CD14-positive monocyte (primary cell): ENCODE measurements at regions not wholly inside any gene's neighbourhood (a gene's known extent, or its start where the extent isn't known, plus 50 kb on each side); places are given as distances from the start of the nearest gene placed in this dataset.

Experiments
- DNase-seq, 3 donors: peaks; one replicate each; pipeline ENCODE4 v3.0.0-alpha.2; 2011 to 2022
- H2AFZ ChIP-seq: 2 replicates; pipeline ENCODE4 v1.6.0; 2012; ENCODE audit warnings: mild to moderate bottlenecking, low read depth, low read length, inconsistent platforms; ENCODE audit not compliant: insufficient read depth, poor library complexity, severe bottlenecking
- H3K27ac ChIP-seq, 2 donors: 1 replicate in 1 of 2; 2 replicates in 1 of 2; pipeline ENCODE4 v1.5.1; 2012 to 2013; ENCODE audit warnings: low read length in 2 of 2, control low read depth in 1 of 2, inconsistent platforms in 1 of 2, low read depth in 1 of 2, mild to moderate bottlenecking in 1 of 2
- H3K27me3 ChIP-seq, 2 donors: one replicate each; pipeline versions ENCODE4 v1.6.0 to v1.6.1; 2011 to 2013; ENCODE audit warnings: low read length in 2 of 2; ENCODE audit not compliant: control insufficient read depth in 2 of 2, insufficient read depth in 2 of 2
- H3K36me3 ChIP-seq, 2 donors: replicated peaks in 1 of 2; 1 replicate in 1 of 2; 2 replicates in 1 of 2; pipeline versions ENCODE4 v1.5.1 to v1.6.1; 2012 to 2013; ENCODE audit warnings: low read length in 2 of 2, control low read depth in 1 of 2, inconsistent platforms in 1 of 2, mild to moderate bottlenecking in 1 of 2; ENCODE audit not compliant: insufficient read depth in 2 of 2, control insufficient read depth in 1 of 2
- H3K4me1 ChIP-seq, 2 donors: 1 replicate in 1 of 2; 2 replicates in 1 of 2; pipeline versions ENCODE4 v1.5.1 to v1.6.1; 2012 to 2013; ENCODE audit warnings: low read length in 2 of 2, control low read depth in 1 of 2, inconsistent platforms in 1 of 2, mild to moderate bottlenecking in 1 of 2, moderate library complexity in 1 of 2; ENCODE audit not compliant: insufficient read depth in 2 of 2, control insufficient read depth in 1 of 2
- H3K4me2 ChIP-seq: replicated peaks from 2 replicates; pipeline ENCODE3; 2012; ENCODE audit warnings: low read length, moderate library complexity, mild to moderate bottlenecking; ENCODE audit not compliant: poor library complexity, severe bottlenecking; ENCODE audit errors: extremely low read depth
- H3K4me3 ChIP-seq, 3 experiments: fragments of 200-600 bp in 1 of 3; sonication (generic) in 1 of 3; replicated peaks in 1 of 3; 1 replicate in 2 of 3; 2 replicates in 1 of 3; pipeline ENCODE4 v1.5.1; 2011 to 2013; ENCODE audit warnings: low read length in 3 of 3, mild to moderate bottlenecking in 3 of 3, control low read depth in 2 of 3, low read depth in 2 of 3, inconsistent platforms in 1 of 3, moderate library complexity in 1 of 3
- H3K79me2 ChIP-seq: 2 replicates; pipeline ENCODE4 v1.6.0; 2012; ENCODE audit warnings: mild to moderate bottlenecking, control low read depth, inconsistent platforms, low read length, moderate library complexity; ENCODE audit not compliant: insufficient read depth
- H3K9ac ChIP-seq: 2 replicates; pipeline ENCODE4 v1.6.0; 2017; ENCODE audit warnings: low read length, mild to moderate bottlenecking; ENCODE audit not compliant: insufficient read depth, poor library complexity, severe bottlenecking
- H3K9me3 ChIP-seq, 2 donors: replicated peaks in 1 of 2; 1 replicate in 1 of 2; 2 replicates in 1 of 2; pipeline versions ENCODE4 v1.5.1 to v1.6.1; 2012 to 2013; ENCODE audit warnings: low read length in 2 of 2, control low read depth in 1 of 2; ENCODE audit not compliant: control insufficient read depth in 1 of 2, insufficient read depth in 1 of 2
- H4K20me1 ChIP-seq: 2 replicates; pipeline ENCODE4 v1.6.0; 2012; ENCODE audit warnings: mild to moderate bottlenecking, low read length, control low read depth, moderate library complexity; ENCODE audit not compliant: insufficient read depth
- H3K27ac Mint-ChIP-seq, 7 donors: one replicate each; pipeline ENCODE4 v1.8.0; 2020; ENCODE audit warnings: mild to moderate bottlenecking in 7 of 7, mixed read lengths in 7 of 7, moderate library complexity in 6 of 7, inconsistent platforms in 2 of 7
- H3K27me3 Mint-ChIP-seq, 3 donors: one replicate each; pipeline ENCODE4 v1.8.0; 2021 to 2022; ENCODE audit warnings: low read depth in 3 of 3, mild to moderate bottlenecking in 3 of 3, mixed read lengths in 3 of 3, moderate library complexity in 3 of 3, inconsistent platforms in 1 of 3
- H3K36me3 Mint-ChIP-seq, 2 donors: one replicate each; pipeline ENCODE4 v1.8.0; 2020; ENCODE audit warnings: mixed read lengths in 2 of 2, inconsistent platforms in 1 of 2, mild to moderate bottlenecking in 1 of 2
- H3K4me1 Mint-ChIP-seq: one replicate; pipeline ENCODE4 v1.8.0; 2020; ENCODE audit warnings: mild to moderate bottlenecking, mixed read lengths
- H3K4me3 Mint-ChIP-seq, 2 donors: one replicate each; pipeline ENCODE4 v1.8.0; 2020; ENCODE audit warnings: mild to moderate bottlenecking in 2 of 2, mixed read lengths in 2 of 2, moderate library complexity in 1 of 2
- H3K9me3 Mint-ChIP-seq, 7 donors: one replicate each; pipeline ENCODE4 v1.8.0; 2020 to 2022; ENCODE audit warnings: mixed read lengths in 7 of 7, mild to moderate bottlenecking in 6 of 7, moderate library complexity in 6 of 7, inconsistent platforms in 2 of 7
- WGBS: methylation state at CpG from one replicate; pipeline ENCODE4 v1.1.5; 2013; ENCODE audit warnings: missing lambda C conversion rate; ENCODE audit not compliant: insufficient coverage; 5-methylcytosine and 5-hydroxymethylcytosine counted together
- intact Hi-C, 2 donors: fragments of 100-400 bp; cut with micrococcal nuclease; formaldehyde crosslinking; loops; one replicate each; pipeline versions ENCODE4 v1.15.0 to v1.15.1; 2023
- TF ChIP-seq, protein P1 (sequence below): fragments of 200-600 bp; IDR thresholded peaks from one replicate; pipeline ENCODE4 v1.8.0; 2022; ENCODE audit warnings: antibody characterized with exemption, mild to moderate bottlenecking

- Histone ChIP-seq H3K9me3 (no peaks in the 10 kb centered on the region), H3K4me3 (no peak overlapping the region), H3K36me3 (no peaks in the 10 kb centered on the region), H3K4me2 (no peak overlapping the region), H3K79me2 (no peaks in the 10 kb centered on the region), H2AFZ (no peak overlapping the region), H3K27ac (no peak overlapping the region), H3K4me1 (peaks cover 0 to 4% of the 10 kb centered on the region in 2 donors), H3K27me3 (peaks cover 0 to 18% of the 10 kb centered on the region in 2 donors), H4K20me1 (no peaks in the 10 kb centered on the region), H3K9ac (no peak overlapping the region)
- no peak for DNase-seq
- peaks cover 0 to 5% (median 0%) of the 10 kb centered on the region in 7 donors for H3K9me3 Mint-ChIP-seq
- H3K4me1 Mint-ChIP-seq: peaks cover 9% of the 10 kb centered on the region
- intact Hi-C loops: no loop called here
- no peaks in the 10 kb centered on the region for H3K36me3 Mint-ChIP-seq
- no peak overlapping the region for H3K27ac Mint-ChIP-seq
- WGBS: no CpG with 5 or more reads among the region's 6 CpGs
- peaks cover 25 to 35% (median 25%) of the 10 kb centered on the region in 3 donors for H3K27me3 Mint-ChIP-seq
- TF ChIP-seq, protein P1, sequence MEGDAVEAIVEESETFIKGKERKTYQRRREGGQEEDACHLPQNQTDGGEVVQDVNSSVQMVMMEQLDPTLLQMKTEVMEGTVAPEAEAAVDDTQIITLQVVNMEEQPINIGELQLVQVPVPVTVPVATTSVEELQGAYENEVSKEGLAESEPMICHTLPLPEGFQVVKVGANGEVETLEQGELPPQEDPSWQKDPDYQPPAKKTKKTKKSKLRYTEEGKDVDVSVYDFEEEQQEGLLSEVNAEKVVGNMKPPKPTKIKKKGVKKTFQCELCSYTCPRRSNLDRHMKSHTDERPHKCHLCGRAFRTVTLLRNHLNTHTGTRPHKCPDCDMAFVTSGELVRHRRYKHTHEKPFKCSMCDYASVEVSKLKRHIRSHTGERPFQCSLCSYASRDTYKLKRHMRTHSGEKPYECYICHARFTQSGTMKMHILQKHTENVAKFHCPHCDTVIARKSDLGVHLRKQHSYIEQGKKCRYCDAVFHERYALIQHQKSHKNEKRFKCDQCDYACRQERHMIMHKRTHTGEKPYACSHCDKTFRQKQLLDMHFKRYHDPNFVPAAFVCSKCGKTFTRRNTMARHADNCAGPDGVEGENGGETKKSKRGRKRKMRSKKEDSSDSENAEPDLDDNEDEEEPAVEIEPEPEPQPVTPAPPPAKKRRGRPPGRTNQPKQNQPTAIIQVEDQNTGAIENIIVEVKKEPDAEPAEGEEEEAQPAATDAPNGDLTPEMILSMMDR: no peak
- no peak overlapping the region for H3K4me3 Mint-ChIP-seq
Measured at GRCh38 chr10:78403781-78404180, 370.1 kb downstream of the RPS24 start.

DNA sequence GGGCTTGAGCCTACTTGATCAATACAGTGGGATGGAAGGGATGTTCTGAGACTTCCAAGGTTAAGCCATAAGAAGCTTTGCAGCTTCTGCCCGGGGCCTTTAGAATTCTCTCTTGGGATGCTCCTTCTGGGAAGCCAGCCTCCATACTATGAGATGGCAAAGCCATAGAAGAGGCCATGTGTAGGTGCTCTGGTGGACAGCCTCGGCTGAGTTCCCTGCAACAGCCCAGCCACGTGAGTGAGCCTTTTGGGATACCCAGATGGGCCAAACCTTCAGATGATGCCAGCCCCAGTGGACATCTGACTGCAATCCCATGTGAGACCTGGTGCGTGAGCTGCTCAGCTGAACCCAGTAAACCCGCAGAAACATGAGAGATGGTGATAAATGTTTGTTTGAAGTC is 370.6 kb downstream of the RPS24 start:
- Histone ChIP-seq H3K4me2 (no peak overlapping the region), H3K36me3 (no peaks in the 10 kb centered on the region), H3K9me3 (no peaks in the 10 kb centered on the region), H3K4me1 (peaks cover 0 to 4% of the 10 kb centered on the region in 2 donors), H3K9ac (no peak overlapping the region), H3K27me3 (peaks cover 0 to 18% of the 10 kb centered on the region in 2 donors), H2AFZ (no peak overlapping the region), H3K79me2 (no peaks in the 10 kb centered on the region), H3K4me3 (no peak overlapping the region), H3K27ac (no peak overlapping the region), H4K20me1 (no peaks in the 10 kb centered on the region)
- no peak for DNase-seq
- Mint-ChIP-seq H3K27ac (no peak overlapping the region), H3K36me3 (no peaks in the 10 kb centered on the region), H3K4me3 (no peak overlapping the region), H3K9me3 (peaks cover 0 to 5% (median 0%) of the 10 kb centered on the region in 7 donors), H3K27me3 (peaks cover 24 to 35% (median 25%) of the 10 kb centered on the region in 3 donors), H3K4me1 (peaks cover 9% of the 10 kb centered on the region)
- TF ChIP-seq, protein P1: no peak
- WGBS: 96% methylated on average over 3 of the region's 5 CpGs
- intact Hi-C loops: no loop called here
